CD14-positive monocyte (primary cell): ENCODE measurements at regions not wholly inside any gene's neighbourhood (a gene's known extent, or its start where the extent isn't known, plus 50 kb on each side); places are given as distances from the start of the nearest gene placed in this dataset.

ENCODE experiments used
- DNase-seq, 3 donors: peaks; one replicate each; pipeline ENCODE4 v3.0.0-alpha.2; 2011 to 2022
- H2AFZ ChIP-seq: 2 replicates; pipeline ENCODE4 v1.6.0; 2012; ENCODE audit warnings: mild to moderate bottlenecking, low read depth, low read length, inconsistent platforms; ENCODE audit not compliant: insufficient read depth, poor library complexity, severe bottlenecking
- H3K27ac ChIP-seq, 2 donors: 1 replicate in 1 of 2; 2 replicates in 1 of 2; pipeline ENCODE4 v1.5.1; 2012 to 2013; ENCODE audit warnings: low read length in 2 of 2, control low read depth in 1 of 2, inconsistent platforms in 1 of 2, low read depth in 1 of 2, mild to moderate bottlenecking in 1 of 2
- H3K27me3 ChIP-seq, 2 donors: one replicate each; pipeline versions ENCODE4 v1.6.0 to v1.6.1; 2011 to 2013; ENCODE audit warnings: low read length in 2 of 2; ENCODE audit not compliant: control insufficient read depth in 2 of 2, insufficient read depth in 2 of 2
- H3K36me3 ChIP-seq, 2 donors: replicated peaks in 1 of 2; 1 replicate in 1 of 2; 2 replicates in 1 of 2; pipeline versions ENCODE4 v1.5.1 to v1.6.1; 2012 to 2013; ENCODE audit warnings: low read length in 2 of 2, control low read depth in 1 of 2, inconsistent platforms in 1 of 2, mild to moderate bottlenecking in 1 of 2; ENCODE audit not compliant: insufficient read depth in 2 of 2, control insufficient read depth in 1 of 2
- H3K4me1 ChIP-seq, 2 donors: 1 replicate in 1 of 2; 2 replicates in 1 of 2; pipeline versions ENCODE4 v1.5.1 to v1.6.1; 2012 to 2013; ENCODE audit warnings: low read length in 2 of 2, control low read depth in 1 of 2, inconsistent platforms in 1 of 2, mild to moderate bottlenecking in 1 of 2, moderate library complexity in 1 of 2; ENCODE audit not compliant: insufficient read depth in 2 of 2, control insufficient read depth in 1 of 2
- H3K4me2 ChIP-seq: replicated peaks from 2 replicates; pipeline ENCODE3; 2012; ENCODE audit warnings: low read length, moderate library complexity, mild to moderate bottlenecking; ENCODE audit not compliant: poor library complexity, severe bottlenecking; ENCODE audit errors: extremely low read depth
- H3K4me3 ChIP-seq, 3 experiments: fragments of 200-600 bp in 1 of 3; sonication (generic) in 1 of 3; replicated peaks in 1 of 3; 1 replicate in 2 of 3; 2 replicates in 1 of 3; pipeline ENCODE4 v1.5.1; 2011 to 2013; ENCODE audit warnings: low read length in 3 of 3, mild to moderate bottlenecking in 3 of 3, control low read depth in 2 of 3, low read depth in 2 of 3, inconsistent platforms in 1 of 3, moderate library complexity in 1 of 3
- H3K79me2 ChIP-seq: 2 replicates; pipeline ENCODE4 v1.6.0; 2012; ENCODE audit warnings: mild to moderate bottlenecking, control low read depth, inconsistent platforms, low read length, moderate library complexity; ENCODE audit not compliant: insufficient read depth
- H3K9ac ChIP-seq: 2 replicates; pipeline ENCODE4 v1.6.0; 2017; ENCODE audit warnings: low read length, mild to moderate bottlenecking; ENCODE audit not compliant: insufficient read depth, poor library complexity, severe bottlenecking
- H3K9me3 ChIP-seq, 2 donors: replicated peaks in 1 of 2; 1 replicate in 1 of 2; 2 replicates in 1 of 2; pipeline versions ENCODE4 v1.5.1 to v1.6.1; 2012 to 2013; ENCODE audit warnings: low read length in 2 of 2, control low read depth in 1 of 2; ENCODE audit not compliant: control insufficient read depth in 1 of 2, insufficient read depth in 1 of 2
- H4K20me1 ChIP-seq: 2 replicates; pipeline ENCODE4 v1.6.0; 2012; ENCODE audit warnings: mild to moderate bottlenecking, low read length, control low read depth, moderate library complexity; ENCODE audit not compliant: insufficient read depth
- H3K27ac Mint-ChIP-seq, 7 donors: one replicate each; pipeline ENCODE4 v1.8.0; 2020; ENCODE audit warnings: mild to moderate bottlenecking in 7 of 7, mixed read lengths in 7 of 7, moderate library complexity in 6 of 7, inconsistent platforms in 2 of 7
- H3K27me3 Mint-ChIP-seq, 3 donors: one replicate each; pipeline ENCODE4 v1.8.0; 2021 to 2022; ENCODE audit warnings: low read depth in 3 of 3, mild to moderate bottlenecking in 3 of 3, mixed read lengths in 3 of 3, moderate library complexity in 3 of 3, inconsistent platforms in 1 of 3
- H3K36me3 Mint-ChIP-seq, 2 donors: one replicate each; pipeline ENCODE4 v1.8.0; 2020; ENCODE audit warnings: mixed read lengths in 2 of 2, inconsistent platforms in 1 of 2, mild to moderate bottlenecking in 1 of 2
- H3K4me1 Mint-ChIP-seq: one replicate; pipeline ENCODE4 v1.8.0; 2020; ENCODE audit warnings: mild to moderate bottlenecking, mixed read lengths
- H3K4me3 Mint-ChIP-seq, 2 donors: one replicate each; pipeline ENCODE4 v1.8.0; 2020; ENCODE audit warnings: mild to moderate bottlenecking in 2 of 2, mixed read lengths in 2 of 2, moderate library complexity in 1 of 2
- H3K9me3 Mint-ChIP-seq, 7 donors: one replicate each; pipeline ENCODE4 v1.8.0; 2020 to 2022; ENCODE audit warnings: mixed read lengths in 7 of 7, mild to moderate bottlenecking in 6 of 7, moderate library complexity in 6 of 7, inconsistent platforms in 2 of 7
- WGBS: methylation state at CpG from one replicate; pipeline ENCODE4 v1.1.5; 2013; ENCODE audit warnings: missing lambda C conversion rate; ENCODE audit not compliant: insufficient coverage; 5-methylcytosine and 5-hydroxymethylcytosine counted together
- intact Hi-C, 2 donors: fragments of 100-400 bp; cut with micrococcal nuclease; formaldehyde crosslinking; loops; one replicate each; pipeline versions ENCODE4 v1.15.0 to v1.15.1; 2023
- TF ChIP-seq, protein P1 (sequence below): fragments of 200-600 bp; IDR thresholded peaks from one replicate; pipeline ENCODE4 v1.8.0; 2022; ENCODE audit warnings: antibody characterized with exemption, mild to moderate bottlenecking

DNA sequence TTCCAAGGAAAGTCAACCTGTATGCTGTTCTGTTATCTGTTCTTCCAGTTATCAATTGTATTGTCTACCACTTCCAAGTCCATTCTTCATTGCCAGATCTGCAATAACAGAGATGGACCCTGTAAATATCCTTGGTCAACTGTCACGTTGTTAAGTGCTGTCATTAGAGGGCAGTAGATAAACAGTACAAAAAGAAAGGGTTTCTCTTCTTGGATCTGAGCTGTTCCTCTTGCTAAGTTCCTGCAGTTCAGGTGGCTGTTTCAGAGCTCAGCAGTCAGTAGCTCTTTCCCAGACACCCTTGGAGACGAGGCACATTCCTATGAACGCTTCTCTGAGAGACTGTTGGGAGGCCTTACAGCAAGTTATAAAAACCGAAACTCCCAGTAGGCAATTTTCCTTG lies 957.1 kb upstream of the CHAC2 start:
- Histone ChIP-seq H3K36me3 (no peaks in the 10 kb centered on the region), H3K4me3 (no peak overlapping the region), H2AFZ (no peak overlapping the region), H3K27ac (no peak overlapping the region), H3K79me2 (no peaks in the 10 kb centered on the region), H3K27me3 (no peaks in the 10 kb centered on the region), H3K4me2 (no peak overlapping the region), H3K9ac (no peak overlapping the region), H4K20me1 (no peaks in the 10 kb centered on the region), H3K4me1 (no peaks in the 10 kb centered on the region), H3K9me3 (peaks cover 0 to 6% of the 10 kb centered on the region in 2 donors)
- TF ChIP-seq, protein P1, sequence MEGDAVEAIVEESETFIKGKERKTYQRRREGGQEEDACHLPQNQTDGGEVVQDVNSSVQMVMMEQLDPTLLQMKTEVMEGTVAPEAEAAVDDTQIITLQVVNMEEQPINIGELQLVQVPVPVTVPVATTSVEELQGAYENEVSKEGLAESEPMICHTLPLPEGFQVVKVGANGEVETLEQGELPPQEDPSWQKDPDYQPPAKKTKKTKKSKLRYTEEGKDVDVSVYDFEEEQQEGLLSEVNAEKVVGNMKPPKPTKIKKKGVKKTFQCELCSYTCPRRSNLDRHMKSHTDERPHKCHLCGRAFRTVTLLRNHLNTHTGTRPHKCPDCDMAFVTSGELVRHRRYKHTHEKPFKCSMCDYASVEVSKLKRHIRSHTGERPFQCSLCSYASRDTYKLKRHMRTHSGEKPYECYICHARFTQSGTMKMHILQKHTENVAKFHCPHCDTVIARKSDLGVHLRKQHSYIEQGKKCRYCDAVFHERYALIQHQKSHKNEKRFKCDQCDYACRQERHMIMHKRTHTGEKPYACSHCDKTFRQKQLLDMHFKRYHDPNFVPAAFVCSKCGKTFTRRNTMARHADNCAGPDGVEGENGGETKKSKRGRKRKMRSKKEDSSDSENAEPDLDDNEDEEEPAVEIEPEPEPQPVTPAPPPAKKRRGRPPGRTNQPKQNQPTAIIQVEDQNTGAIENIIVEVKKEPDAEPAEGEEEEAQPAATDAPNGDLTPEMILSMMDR = no peak
- Mint-ChIP-seq H3K27me3 (peaks cover 0 to 1% (median 0%) of the 10 kb centered on the region in 3 donors), H3K27ac (no peak overlapping the region), H3K36me3 (no peaks in the 10 kb centered on the region), H3K4me1 (no peaks in the 10 kb centered on the region), H3K9me3 (peaks cover 0 to 6% (median 0%) of the 10 kb centered on the region in 7 donors), H3K4me3 (no peak overlapping the region)
- intact Hi-C loops = no loop called here
- no peak for DNase-seq
- 53% methylated on average over 3 of the region's 4 CpGs for WGBS

DNA sequence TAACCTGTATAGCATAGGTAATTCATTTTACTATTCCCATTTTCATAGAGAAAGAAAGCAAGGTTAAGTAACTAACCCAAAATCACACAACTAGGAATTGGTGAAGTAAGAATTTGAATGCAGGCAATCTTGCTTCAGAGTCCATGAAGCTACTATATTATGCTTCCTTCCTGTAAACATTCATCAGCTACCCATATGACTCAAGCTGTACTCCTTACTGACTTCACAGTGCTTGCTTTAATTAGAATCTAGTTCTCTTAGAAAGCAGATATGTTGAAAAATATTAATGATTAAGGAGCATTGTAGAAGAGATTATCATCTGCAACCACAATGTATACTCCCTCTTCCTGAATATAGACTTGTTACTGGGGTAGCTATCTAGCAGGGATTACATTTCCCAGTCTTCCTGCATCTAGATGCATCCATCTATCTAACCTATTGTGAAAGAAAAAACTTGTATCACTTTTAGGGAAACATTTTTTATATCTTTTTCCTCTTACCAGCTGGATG lies 961.6 kb upstream of the CHAC2 start:
- Histone ChIP-seq H4K20me1 (no peaks in the 10 kb centered on the region), H3K4me2 (no peak overlapping the region), H3K79me2 (no peaks in the 10 kb centered on the region), H3K36me3 (no peaks in the 10 kb centered on the region), H3K9ac (no peak overlapping the region), H3K27ac (no peak overlapping the region), H3K9me3 (peaks cover under 1 to 1% of the 10 kb centered on the region in 2 donors), H2AFZ (no peak overlapping the region), H3K27me3 (no peaks in the 10 kb centered on the region), H3K4me3 (no peak overlapping the region), H3K4me1 (no peaks in the 10 kb centered on the region)
- TF ChIP-seq, protein P1 = no peak
- Mint-ChIP-seq H3K9me3 (peaks cover 0 to 3% (median 0%) of the 10 kb centered on the region in 7 donors), H3K36me3 (no peaks in the 10 kb centered on the region), H3K4me3 (no peak overlapping the region), H3K4me1 (no peaks in the 10 kb centered on the region), H3K27ac (no peak overlapping the region), H3K27me3 (peaks cover 0 to 1% (median 0%) of the 10 kb centered on the region in 3 donors)
- no peak for DNase-seq
- intact Hi-C loops = no loop called here
